Duodenal mucosa (tissue), 2 donors: ENCODE measurements at regions not wholly inside any gene's neighbourhood (a gene's known extent, or its start where the extent isn't known, plus 50 kb on each side); places are given as distances from the start of the nearest gene placed in this dataset.
"Not testable (repeated sequence)": the region's sequence is repeated elsewhere in the genome, so short reads cannot be mapped to it uniquely, and the experiment has no call there.

Experiments used
- H3K27ac ChIP-seq: one replicate; pipeline ENCODE4 v1.7.0; 2013; ENCODE audit warnings: low read depth, low read length
- H3K27me3 ChIP-seq, 2 donors: one replicate each; pipeline ENCODE4 v1.7.0; 2013; ENCODE audit warnings: low read length in 2 of 2, control low read depth in 1 of 2; ENCODE audit not compliant: insufficient read depth in 2 of 2, control insufficient read depth in 1 of 2
- H3K36me3 ChIP-seq, 2 donors: one replicate each; pipeline ENCODE4 v1.7.0; 2013; ENCODE audit warnings: low read length in 2 of 2, control low read depth in 1 of 2; ENCODE audit not compliant: insufficient read depth in 2 of 2, control insufficient read depth in 1 of 2
- H3K4me1 ChIP-seq, 2 donors: one replicate each; pipeline ENCODE4 v1.7.0; 2013; ENCODE audit warnings: low read length in 2 of 2, control low read depth in 1 of 2; ENCODE audit not compliant: insufficient read depth in 2 of 2, control insufficient read depth in 1 of 2
- H3K4me3 ChIP-seq, 2 donors: one replicate each; pipeline ENCODE4 v1.7.0; 2013; ENCODE audit warnings: low read length in 2 of 2, low read depth in 1 of 2
- H3K9ac ChIP-seq, 2 donors: one replicate each; pipeline ENCODE4 v1.7.0; 2013; ENCODE audit warnings: low read length in 2 of 2, low read depth in 1 of 2
- H3K9me3 ChIP-seq, 2 donors: one replicate each; pipeline ENCODE4 v1.7.0; 2013; ENCODE audit warnings: low read length in 2 of 2, control low read depth in 1 of 2; ENCODE audit not compliant: control insufficient read depth in 1 of 2

- H3K9ac ChIP-seq, H3K9me3 ChIP-seq, H3K36me3 ChIP-seq, H3K27ac ChIP-seq, H3K27me3 ChIP-seq, H3K4me1 ChIP-seq, H3K4me3 ChIP-seq: not testable (repeated sequence)
Observed at GRCh38 chr21:22818681-22819485, 1820.7 kb downstream of the NCAM2 start.

GRCh38 chr21:22827422-22827821 lies 1829.2 kb downstream of the NCAM2 start:
- no peak overlapping the region for H3K9ac ChIP-seq
- no peaks in the 10 kb centered on the region for H3K4me1 ChIP-seq
- no peaks in the 10 kb centered on the region for H3K36me3 ChIP-seq
- H3K27me3 ChIP-seq, result no peaks in the 10 kb centered on the region
- H3K27ac ChIP-seq, result no peak overlapping the region
- H3K4me3 ChIP-seq, result no peak overlapping the region
- peaks cover 4 to 10% of the 10 kb centered on the region in 2 donors for H3K9me3 ChIP-seq

- H3K9me3 ChIP-seq, result peaks cover 21 to 22% of the 10 kb centered on the region in 2 donors
- no peaks in the 10 kb centered on the region for H3K27me3 ChIP-seq
- no peak overlapping the region for H3K27ac ChIP-seq
- H3K36me3 ChIP-seq, result no peaks in the 10 kb centered on the region
- no peaks in the 10 kb centered on the region for H3K4me1 ChIP-seq
- no peak overlapping the region for H3K9ac ChIP-seq
- H3K4me3 ChIP-seq, result no peak overlapping the region
Observed at GRCh38 chr21:22842875-22843274, 1844.7 kb downstream of the NCAM2 start.

- Histone ChIP-seq H3K27me3 (no peaks in the 10 kb centered on the region), H3K9me3 (peaks cover 5 to 7% of the 10 kb centered on the region in 2 donors), H3K36me3 (no peaks in the 10 kb centered on the region), H3K27ac (no peak overlapping the region), H3K4me3 (no peak overlapping the region), H3K4me1 (no peaks in the 10 kb centered on the region), H3K9ac (no peak overlapping the region)
Observed at GRCh38 chr21:22855581-22855980, 1857.4 kb downstream of the NCAM2 start.

GRCh38 chr21:22871692-22872091 lies 1873.5 kb downstream of the NCAM2 start:
- Histone ChIP-seq H3K4me1 (no peaks in the 10 kb centered on the region), H3K9ac (no peak overlapping the region), H3K27me3 (no peaks in the 10 kb centered on the region), H3K27ac (no peak overlapping the region), H3K9me3 (peaks cover 10 to 11% of the 10 kb centered on the region in 2 donors), H3K36me3 (no peaks in the 10 kb centered on the region), H3K4me3 (no peak overlapping the region)

GRCh38 chr21:22880573-22880972 lies 1882.4 kb downstream of the NCAM2 start:
- Histone ChIP-seq H3K27ac (no peak overlapping the region), H3K9me3 (peaks cover 7 to 9% of the 10 kb centered on the region in 2 donors), H3K27me3 (no peaks in the 10 kb centered on the region), H3K36me3 (no peaks in the 10 kb centered on the region), H3K4me3 (no peak overlapping the region), H3K9ac (no peak overlapping the region), H3K4me1 (no peaks in the 10 kb centered on the region)

GRCh38 chr21:22881131-22881530 lies 1882.9 kb downstream of the NCAM2 start:
- H3K27me3 ChIP-seq, result no peaks in the 10 kb centered on the region
- H3K27ac ChIP-seq, result no peak overlapping the region
- H3K36me3 ChIP-seq, result no peaks in the 10 kb centered on the region
- H3K4me1 ChIP-seq, result no peaks in the 10 kb centered on the region
- no peak overlapping the region for H3K9ac ChIP-seq
- peaks cover 7 to 9% of the 10 kb centered on the region in 2 donors for H3K9me3 ChIP-seq
- no peak overlapping the region for H3K4me3 ChIP-seq

GRCh38 chr21:22885079-22885478 lies 1886.9 kb downstream of the NCAM2 start:
- H3K9ac ChIP-seq, result no peak overlapping the region
- no peak overlapping the region for H3K4me3 ChIP-seq
- H3K27me3 ChIP-seq, result no peaks in the 10 kb centered on the region
- no peak overlapping the region for H3K27ac ChIP-seq
- no peaks in the 10 kb centered on the region for H3K4me1 ChIP-seq
- no peaks in the 10 kb centered on the region for H3K36me3 ChIP-seq
- peaks cover 0 to 4% of the 10 kb centered on the region in 2 donors for H3K9me3 ChIP-seq

GRCh38 chr21:22885614-22886013 lies 1887.4 kb downstream of the NCAM2 start:
- Histone ChIP-seq H3K27me3 (no peaks in the 10 kb centered on the region), H3K4me3 (no peak overlapping the region), H3K27ac (no peak overlapping the region), H3K36me3 (no peaks in the 10 kb centered on the region), H3K4me1 (no peaks in the 10 kb centered on the region), H3K9ac (no peak overlapping the region), H3K9me3 (peaks cover 0 to 6% of the 10 kb centered on the region in 2 donors)

- H3K27ac ChIP-seq, result no peak overlapping the region
- H3K9ac ChIP-seq, result no peak overlapping the region
- H3K27me3 ChIP-seq, result no peaks in the 10 kb centered on the region
- H3K36me3 ChIP-seq, result no peaks in the 10 kb centered on the region
- no peak overlapping the region for H3K4me3 ChIP-seq
- H3K4me1 ChIP-seq, result no peaks in the 10 kb centered on the region
- H3K9me3 ChIP-seq, result peaks cover 0 to 14% of the 10 kb centered on the region in 2 donors
Observed at GRCh38 chr21:22889445-22889844, 1891.2 kb downstream of the NCAM2 start.
